ENCODE measurements at regions not wholly inside any gene's neighbourhood (a gene's known extent, or its start where the extent isn't known, plus 50 kb on each side); places are given as distances from the start of the nearest gene placed in this dataset.
"Not testable (repeated sequence)": the region's sequence is repeated elsewhere in the genome, so short reads cannot be mapped to it uniquely, and the experiment has no call there.

GRCh38 chr16:10266809-10267208 lies 84.6 kb upstream of the GRIN2A start:
- intact Hi-C loops (cut with micrococcal nuclease; ENCODE audit: unreplicated experiment): no loop called here
- no peak overlapping the region for H3K27ac Mint-ChIP-seq (ENCODE audit: unreplicated experiment)
- DNase-seq: no peak
- H3K4me1 Mint-ChIP-seq (ENCODE audit: low read depth, unreplicated experiment): no peaks in the 10 kb centered on the region
- TF ChIP-seq, protein P1, sequence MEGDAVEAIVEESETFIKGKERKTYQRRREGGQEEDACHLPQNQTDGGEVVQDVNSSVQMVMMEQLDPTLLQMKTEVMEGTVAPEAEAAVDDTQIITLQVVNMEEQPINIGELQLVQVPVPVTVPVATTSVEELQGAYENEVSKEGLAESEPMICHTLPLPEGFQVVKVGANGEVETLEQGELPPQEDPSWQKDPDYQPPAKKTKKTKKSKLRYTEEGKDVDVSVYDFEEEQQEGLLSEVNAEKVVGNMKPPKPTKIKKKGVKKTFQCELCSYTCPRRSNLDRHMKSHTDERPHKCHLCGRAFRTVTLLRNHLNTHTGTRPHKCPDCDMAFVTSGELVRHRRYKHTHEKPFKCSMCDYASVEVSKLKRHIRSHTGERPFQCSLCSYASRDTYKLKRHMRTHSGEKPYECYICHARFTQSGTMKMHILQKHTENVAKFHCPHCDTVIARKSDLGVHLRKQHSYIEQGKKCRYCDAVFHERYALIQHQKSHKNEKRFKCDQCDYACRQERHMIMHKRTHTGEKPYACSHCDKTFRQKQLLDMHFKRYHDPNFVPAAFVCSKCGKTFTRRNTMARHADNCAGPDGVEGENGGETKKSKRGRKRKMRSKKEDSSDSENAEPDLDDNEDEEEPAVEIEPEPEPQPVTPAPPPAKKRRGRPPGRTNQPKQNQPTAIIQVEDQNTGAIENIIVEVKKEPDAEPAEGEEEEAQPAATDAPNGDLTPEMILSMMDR (IDR thresholded peaks at IDR 0.05; ENCODE audit: unreplicated experiment): no peak
- BruUV-seq (replicated peaks): no TSS peak
- no peak overlapping the region for H3K4me3 Mint-ChIP-seq (ENCODE audit: low read depth, unreplicated experiment)
- no peaks in the 10 kb centered on the region for H3K36me3 Mint-ChIP-seq (ENCODE audit: insufficient read depth, unreplicated experiment)
- CTCF ChIA-PET: no interaction called here
- H3K9me3 Mint-ChIP-seq (ENCODE audit: low read depth, unreplicated experiment): no peaks in the 10 kb centered on the region
- H3K27me3 Mint-ChIP-seq (ENCODE audit: unreplicated experiment): no peaks in the 10 kb centered on the region

- CTCF ChIA-PET: interaction anchor here (0.7 kb wide), 1 partner anchor 89 kb away, joined by 5 read pairs; no protein-coding TSS in a partner anchor
- no TSS peak for BruUV-seq (replicated peaks)
- Mint-ChIP-seq H3K27ac (ENCODE audit: unreplicated experiment) (no peak overlapping the region), H3K27me3 (ENCODE audit: unreplicated experiment) (no peaks in the 10 kb centered on the region), H3K4me1 (ENCODE audit: low read depth, unreplicated experiment) (no peaks in the 10 kb centered on the region), H3K36me3 (ENCODE audit: insufficient read depth, unreplicated experiment) (no peaks in the 10 kb centered on the region), H3K4me3 (ENCODE audit: low read depth, unreplicated experiment) (no peak overlapping the region), H3K9me3 (ENCODE audit: low read depth, unreplicated experiment) (no peaks in the 10 kb centered on the region)
- intact Hi-C loops (cut with micrococcal nuclease; ENCODE audit: unreplicated experiment): no loop called here
- DNase-seq: no peak
- TF ChIP-seq, protein P1 (IDR thresholded peaks at IDR 0.05; ENCODE audit: unreplicated experiment): no peak
These were observed 87.4 kb upstream of the GRIN2A start for GRCh38 chr16:10269632-10270031.

- H3K36me3 Mint-ChIP-seq (ENCODE audit: insufficient read depth, unreplicated experiment); H3K27me3 Mint-ChIP-seq (ENCODE audit: unreplicated experiment); H3K4me1 Mint-ChIP-seq (ENCODE audit: low read depth, unreplicated experiment); intact Hi-C loops (cut with micrococcal nuclease; ENCODE audit: unreplicated experiment); H3K4me3 Mint-ChIP-seq (ENCODE audit: low read depth, unreplicated experiment); DNase-seq; H3K27ac Mint-ChIP-seq (ENCODE audit: unreplicated experiment); H3K9me3 Mint-ChIP-seq (ENCODE audit: low read depth, unreplicated experiment); BruUV-seq (replicated peaks); CTCF ChIA-PET: not testable (repeated sequence)
These were observed 90.1 kb upstream of the GRIN2A start for GRCh38 chr16:10272250-10272854.

DNA sequence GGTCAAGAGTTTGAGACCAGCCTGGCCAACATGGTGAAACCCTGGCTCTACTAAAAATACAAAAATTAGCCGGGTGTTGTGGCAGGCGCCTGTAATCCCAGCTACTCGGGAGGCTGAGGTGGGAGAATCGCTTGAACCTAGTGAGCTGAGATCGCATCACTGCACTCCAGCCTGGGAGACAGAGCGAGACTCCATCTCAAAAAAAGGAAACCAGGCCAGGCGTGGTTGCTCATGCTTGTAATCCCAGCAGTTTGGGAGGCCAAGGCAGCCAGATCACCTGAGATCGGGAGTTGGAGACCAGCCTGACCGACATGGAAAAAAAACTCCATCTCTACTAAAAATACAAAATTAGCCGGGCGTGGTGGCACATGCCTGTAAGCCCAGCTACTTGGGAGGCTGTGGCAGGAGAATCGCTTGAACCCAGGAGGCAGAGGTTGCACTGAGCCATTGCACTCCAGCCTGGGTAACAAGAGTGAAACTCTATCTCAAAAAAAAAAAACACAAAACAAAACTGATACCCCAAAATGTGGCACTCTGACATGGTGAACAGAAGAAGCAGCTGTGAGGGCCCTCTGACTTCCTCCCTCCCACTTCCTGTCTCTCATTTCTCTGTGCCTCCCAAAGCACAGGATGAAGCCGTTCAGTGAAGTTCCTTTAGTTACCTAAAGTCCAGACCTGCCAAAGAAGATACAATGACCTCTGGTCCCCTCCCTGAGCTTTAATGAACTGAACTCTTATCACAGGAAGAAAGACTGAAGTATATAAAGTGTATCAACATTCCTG lies 93.2 kb upstream of the GRIN2A start:
- CTCF ChIA-PET; H3K36me3 Mint-ChIP-seq (ENCODE audit: insufficient read depth, unreplicated experiment); H3K27me3 Mint-ChIP-seq (ENCODE audit: unreplicated experiment); H3K9me3 Mint-ChIP-seq (ENCODE audit: low read depth, unreplicated experiment); H3K27ac Mint-ChIP-seq (ENCODE audit: unreplicated experiment); DNase-seq; intact Hi-C loops (cut with micrococcal nuclease; ENCODE audit: unreplicated experiment); BruUV-seq (replicated peaks); H3K4me1 Mint-ChIP-seq (ENCODE audit: low read depth, unreplicated experiment); H3K4me3 Mint-ChIP-seq (ENCODE audit: low read depth, unreplicated experiment): not testable (repeated sequence)

GRCh38 chr16:10277597-10277996 lies 95.4 kb upstream of the GRIN2A start:
- Mint-ChIP-seq H3K4me1 (ENCODE audit: low read depth, unreplicated experiment) (no peaks in the 10 kb centered on the region), H3K27me3 (ENCODE audit: unreplicated experiment) (no peaks in the 10 kb centered on the region), H3K9me3 (ENCODE audit: low read depth, unreplicated experiment) (peaks cover 6% of the 10 kb centered on the region), H3K36me3 (ENCODE audit: insufficient read depth, unreplicated experiment) (no peaks in the 10 kb centered on the region), H3K4me3 (ENCODE audit: low read depth, unreplicated experiment) (no peak overlapping the region), H3K27ac (ENCODE audit: unreplicated experiment) (no peak overlapping the region)
- DNase-seq: no peak
- intact Hi-C loops (cut with micrococcal nuclease; ENCODE audit: unreplicated experiment): no loop called here
- BruUV-seq (replicated peaks): no TSS peak
- CTCF ChIA-PET: no interaction called here
- TF ChIP-seq, protein P1 (IDR thresholded peaks at IDR 0.05; ENCODE audit: unreplicated experiment): no peak

Measured in Calu3 (cell line).